ENCODE measurements at regions not wholly inside any gene's neighbourhood (a gene's known extent, or its start where the extent isn't known, plus 50 kb on each side); places are given as distances from the start of the nearest gene placed in this dataset.

DNA sequence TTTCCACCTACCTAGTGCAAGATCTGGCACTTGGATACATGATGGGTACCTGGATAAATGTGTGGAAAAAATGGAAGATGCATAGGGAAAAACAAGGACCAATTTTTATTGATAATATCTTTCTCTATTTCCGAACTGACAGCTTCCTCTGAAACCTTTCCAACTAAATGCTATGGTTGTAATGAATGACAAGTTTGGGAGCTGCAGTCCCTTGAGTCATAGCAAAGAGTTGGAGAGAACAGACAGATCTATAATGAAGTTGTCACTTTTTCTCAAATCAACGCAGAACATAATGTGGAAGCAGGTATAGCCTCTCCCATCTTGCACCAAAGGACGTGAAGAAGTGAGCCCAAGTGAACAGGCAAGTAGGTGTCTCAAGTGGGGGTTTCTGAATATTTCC, 296.5 kb upstream of the KAZN start:
- H3K4me2 ChIP-seq (ENCODE audit: low read length) = no peak overlapping the region
- peaks cover 4% of the 10 kb centered on the region for H3K4me1 ChIP-seq (ENCODE audit: insufficient read depth, low read length)
- no peak overlapping the region for H3K4me3 ChIP-seq (ENCODE audit: low read length)
- intact Hi-C loops (cut with micrococcal nuclease) = no loop called here
- BruUV-seq (replicated peaks) = no TSS peak
- ChIA-PET CTCF (no interaction called here), POLR2A (ENCODE audit: unreplicated experiment) (no interaction called here)
- DNase-seq (no peak), ATAC-seq (no peak)
- H3K9me2 ChIP-seq (replicated peaks; ENCODE audit: low read length) = no peaks in the 10 kb centered on the region
- no peaks in the 10 kb centered on the region for H3K27me3 ChIP-seq (ENCODE audit: low read length)
- no peak overlapping the region for H3K9ac ChIP-seq (ENCODE audit: low read length)
- no peaks in the 10 kb centered on the region for H4K20me1 ChIP-seq (ENCODE audit: low read length)
- H3K9me3 ChIP-seq (ENCODE audit: low read length) = no peaks in the 10 kb centered on the region
- H3F3A ChIP-seq (ENCODE audit: low read length, unreplicated experiment) = no peaks in the 10 kb centered on the region
- H3K79me2 ChIP-seq (ENCODE audit: low read length) = no peaks in the 10 kb centered on the region
- H3K36me3 ChIP-seq (ENCODE audit: low read depth, low read length) = no peaks in the 10 kb centered on the region
- H2AFZ ChIP-seq (ENCODE audit: low read length) = no peak overlapping the region
- no peak for TF ChIP-seq EZH2phosphoT487 (IDR thresholded peaks at IDR 0.05; ENCODE audit: borderline replicate concordance, low read length)
- TF ChIP-seq, protein P1, sequence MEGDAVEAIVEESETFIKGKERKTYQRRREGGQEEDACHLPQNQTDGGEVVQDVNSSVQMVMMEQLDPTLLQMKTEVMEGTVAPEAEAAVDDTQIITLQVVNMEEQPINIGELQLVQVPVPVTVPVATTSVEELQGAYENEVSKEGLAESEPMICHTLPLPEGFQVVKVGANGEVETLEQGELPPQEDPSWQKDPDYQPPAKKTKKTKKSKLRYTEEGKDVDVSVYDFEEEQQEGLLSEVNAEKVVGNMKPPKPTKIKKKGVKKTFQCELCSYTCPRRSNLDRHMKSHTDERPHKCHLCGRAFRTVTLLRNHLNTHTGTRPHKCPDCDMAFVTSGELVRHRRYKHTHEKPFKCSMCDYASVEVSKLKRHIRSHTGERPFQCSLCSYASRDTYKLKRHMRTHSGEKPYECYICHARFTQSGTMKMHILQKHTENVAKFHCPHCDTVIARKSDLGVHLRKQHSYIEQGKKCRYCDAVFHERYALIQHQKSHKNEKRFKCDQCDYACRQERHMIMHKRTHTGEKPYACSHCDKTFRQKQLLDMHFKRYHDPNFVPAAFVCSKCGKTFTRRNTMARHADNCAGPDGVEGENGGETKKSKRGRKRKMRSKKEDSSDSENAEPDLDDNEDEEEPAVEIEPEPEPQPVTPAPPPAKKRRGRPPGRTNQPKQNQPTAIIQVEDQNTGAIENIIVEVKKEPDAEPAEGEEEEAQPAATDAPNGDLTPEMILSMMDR (conservative IDR thresholded peaks at IDR 0.05; ENCODE audit: low read depth, low read length) = no peak
- no peak for TF ChIP-seq EZH2 (IDR thresholded peaks at IDR 0.05; ENCODE audit: low read length, unreplicated experiment)
- H3K27ac ChIP-seq (ENCODE audit: low read length) = no peak overlapping the region

- H3K27me3 ChIP-seq (ENCODE audit: low read length) = no peaks in the 10 kb centered on the region
- H3K4me1 ChIP-seq (ENCODE audit: insufficient read depth, low read length) = no peaks in the 10 kb centered on the region
- no peaks in the 10 kb centered on the region for H4K20me1 ChIP-seq (ENCODE audit: low read length)
- no peak overlapping the region for H3K4me2 ChIP-seq (ENCODE audit: low read length)
- H3K79me2 ChIP-seq (ENCODE audit: low read length) = no peaks in the 10 kb centered on the region
- POLR2A ChIA-PET (ENCODE audit: unreplicated experiment) = no interaction called here
- BruUV-seq (replicated peaks) = no TSS peak
- H3K4me3 ChIP-seq (ENCODE audit: low read length) = no peak overlapping the region
- intact Hi-C loops (cut with micrococcal nuclease) = no loop called here
- no peak overlapping the region for H3K27ac ChIP-seq (ENCODE audit: low read length)
- H3K36me3 ChIP-seq (ENCODE audit: low read depth, low read length) = no peaks in the 10 kb centered on the region
- TF ChIP-seq EZH2phosphoT487 (IDR thresholded peaks at IDR 0.05; ENCODE audit: borderline replicate concordance, low read length) (no peak), EZH2 (IDR thresholded peaks at IDR 0.05; ENCODE audit: low read length, unreplicated experiment) (no peak)
- TF ChIP-seq, protein P1 (conservative IDR thresholded peaks at IDR 0.05; ENCODE audit: low read depth, low read length) = no peak
- CTCF ChIA-PET = no interaction called here
- H3K9me2 ChIP-seq (replicated peaks; ENCODE audit: low read length) = no peaks in the 10 kb centered on the region
- no peak overlapping the region for H3K9ac ChIP-seq (ENCODE audit: low read length)
- no peak overlapping the region for H2AFZ ChIP-seq (ENCODE audit: low read length)
- H3F3A ChIP-seq (ENCODE audit: low read length, unreplicated experiment) = no peaks in the 10 kb centered on the region
- no peaks in the 10 kb centered on the region for H3K9me3 ChIP-seq (ENCODE audit: low read length)
- DNase-seq (no peak), ATAC-seq (no peak)
These were observed 295.5 kb upstream of the KAZN start for GRCh38 chr1:14303011-14303410.

- no peaks in the 10 kb centered on the region for H4K20me1 ChIP-seq (ENCODE audit: low read length)
- H3K4me1 ChIP-seq (ENCODE audit: insufficient read depth, low read length) = no peaks in the 10 kb centered on the region
- H3K27ac ChIP-seq (ENCODE audit: low read length) = no peak overlapping the region
- H3K9me3 ChIP-seq (ENCODE audit: low read length) = no peaks in the 10 kb centered on the region
- intact Hi-C loops (cut with micrococcal nuclease) = no loop called here
- H3K36me3 ChIP-seq (ENCODE audit: low read depth, low read length) = no peaks in the 10 kb centered on the region
- H3K27me3 ChIP-seq (ENCODE audit: low read length) = no peaks in the 10 kb centered on the region
- no peak for TF ChIP-seq EZH2phosphoT487 (IDR thresholded peaks at IDR 0.05; ENCODE audit: borderline replicate concordance, low read length)
- TF ChIP-seq, protein P1 (conservative IDR thresholded peaks at IDR 0.05; ENCODE audit: low read depth, low read length) = no peak
- no peak for TF ChIP-seq EZH2 (IDR thresholded peaks at IDR 0.05; ENCODE audit: low read length, unreplicated experiment)
- no peak overlapping the region for H3K9ac ChIP-seq (ENCODE audit: low read length)
- no peaks in the 10 kb centered on the region for H3K9me2 ChIP-seq (replicated peaks; ENCODE audit: low read length)
- ATAC-seq (no peak), DNase-seq (no peak)
- H3F3A ChIP-seq (ENCODE audit: low read length, unreplicated experiment) = no peaks in the 10 kb centered on the region
- CTCF ChIA-PET = no interaction called here
- no peak overlapping the region for H3K4me3 ChIP-seq (ENCODE audit: low read length)
- H3K4me2 ChIP-seq (ENCODE audit: low read length) = no peak overlapping the region
- POLR2A ChIA-PET (ENCODE audit: unreplicated experiment) = no interaction called here
- BruUV-seq (replicated peaks) = no TSS peak
- H2AFZ ChIP-seq (ENCODE audit: low read length) = no peak overlapping the region
- H3K79me2 ChIP-seq (ENCODE audit: low read length) = no peaks in the 10 kb centered on the region
These were observed 294.1 kb upstream of the KAZN start for GRCh38 chr1:14304381-14304865.
